Mucosa of descending colon (tissue), 3 donors: ENCODE measurements at regions not wholly inside any gene's neighbourhood (a gene's known extent, or its start where the extent isn't known, plus 50 kb on each side); places are given as distances from the start of the nearest gene placed in this dataset.
"Not testable (repeated sequence)": the region's sequence is repeated elsewhere in the genome, so short reads cannot be mapped to it uniquely, and the experiment has no call there.

Source experiments
- ATAC-seq: fragments of 200-7000 bp; cut with Tn5 transposase; one replicate; pipeline ENCODE4 v1.9.1; 2020; ENCODE audit warnings: mild to moderate bottlenecking, moderate library complexity
- DNase-seq, 3 donors: peaks; one replicate each; pipeline ENCODE4 v3.0.0-alpha.2; 2020
- H3K36me3 ChIP-seq: fragments of 200-600 bp; one replicate; pipeline ENCODE4 v1.8.0; 2021; ENCODE audit warnings: low read depth, mild to moderate bottlenecking
- H3K4me1 ChIP-seq: fragments of 200-600 bp; one replicate; pipeline ENCODE4 v1.8.0; 2021; ENCODE audit warnings: low read depth, mild to moderate bottlenecking
- H3K4me3 ChIP-seq: fragments of 200-600 bp; one replicate; pipeline ENCODE4 v1.8.0; 2021; ENCODE audit warnings: mild to moderate bottlenecking
- H3K9me3 ChIP-seq: fragments of 200-600 bp; one replicate; pipeline ENCODE4 v1.8.0; 2021; ENCODE audit warnings: mild to moderate bottlenecking
- CTCF ChIP-seq: fragments of 200-600 bp; IDR thresholded peaks from one replicate; pipeline ENCODE4 v1.8.0; 2022; ENCODE audit warnings: antibody characterized with exemption, mild to moderate bottlenecking
- intact Hi-C, 2 donors: fragments of 100-400 bp; cut with DNase I in 1 of 2; cut with micrococcal nuclease in 1 of 2; formaldehyde crosslinking; loops; one replicate each; pipeline versions ENCODE4 v1.11.0 to v1.11.1; 2022; cut with DNase I, micrococcal nuclease
- donor health status: DM: no; HTN: no; CAD: no; lungs with moderate emphysema.
- donor health status: DM: no; HTN: no; CAD: no.
- donor health status: DM: no; HTN: yes; CAD: no.

- Histone ChIP-seq H3K36me3 (no peaks in the 10 kb centered on the region), H3K4me3 (no peak overlapping the region), H3K9me3 (no peaks in the 10 kb centered on the region), H3K4me1 (no peaks in the 10 kb centered on the region)
- no peak for TF ChIP-seq CTCF
- DNase-seq, result no peak
- no peak for ATAC-seq
- intact Hi-C loops, result no loop called here
Measured at GRCh38 chr14:43735932-43736331, 771.2 kb downstream of the FSCB start.

GRCh38 chr14:43729143-43729542 lies 777.9 kb downstream of the FSCB start:
- DNase-seq, result no peak
- TF ChIP-seq CTCF, result no peak
- Histone ChIP-seq H3K4me1 (no peaks in the 10 kb centered on the region), H3K4me3 (no peak overlapping the region), H3K9me3 (no peaks in the 10 kb centered on the region), H3K36me3 (no peaks in the 10 kb centered on the region)
- no peak for ATAC-seq
- intact Hi-C loops, result no loop called here

- H3K4me1 ChIP-seq, result no peaks in the 10 kb centered on the region
- H3K9me3 ChIP-seq, result no peaks in the 10 kb centered on the region
- H3K4me3 ChIP-seq, result no peak overlapping the region
- intact Hi-C loops, result no loop called here
- no peaks in the 10 kb centered on the region for H3K36me3 ChIP-seq
- TF ChIP-seq CTCF, result no peak
- DNase-seq (no peak), ATAC-seq (no peak)
Measured at GRCh38 chr14:43706900-43707299, 800.2 kb downstream of the FSCB start.

- DNase-seq, ATAC-seq, intact Hi-C loops, H3K36me3 ChIP-seq, H3K9me3 ChIP-seq, H3K4me1 ChIP-seq, H3K4me3 ChIP-seq: not testable (repeated sequence)
Measured at GRCh38 chr14:43698561-43699284, 808.4 kb downstream of the FSCB start.

- DNase-seq (no peak), ATAC-seq (no peak)
- Histone ChIP-seq H3K9me3 (no peaks in the 10 kb centered on the region), H3K4me3 (no peak overlapping the region), H3K4me1 (no peaks in the 10 kb centered on the region), H3K36me3 (no peaks in the 10 kb centered on the region)
- intact Hi-C loops, result no loop called here
- no peak for TF ChIP-seq CTCF
Measured at GRCh38 chr14:43697003-43697402, 810.1 kb downstream of the FSCB start.

- H3K9me3 ChIP-seq, result no peaks in the 10 kb centered on the region
- H3K4me1 ChIP-seq, result no peaks in the 10 kb centered on the region
- DNase-seq, result no peak
- intact Hi-C loops, result no loop called here
- no peaks in the 10 kb centered on the region for H3K36me3 ChIP-seq
- no peak overlapping the region for H3K4me3 ChIP-seq
- TF ChIP-seq CTCF, result no peak
- ATAC-seq, result no peak
Measured at GRCh38 chr14:43692706-43693105, 814.4 kb downstream of the FSCB start.
